ENCODE measurements at regions not wholly inside any gene's neighbourhood (a gene's known extent, or its start where the extent isn't known, plus 50 kb on each side); places are given as distances from the start of the nearest gene placed in this dataset.

GRCh38 chr12:3968523-3968922, 95.3 kb upstream of the PARP11 start:
- TF ChIP-seq CTCF (conservative IDR thresholded peaks at IDR 0.05) (no peak), ZFX (IDR thresholded peaks at IDR 0.05) (no peak)
- no peak overlapping the region for H3K27ac ChIP-seq

- H3K27ac ChIP-seq = no peak overlapping the region
Observed at GRCh38 chr12:3967556-3968160, 94.5 kb upstream of the PARP11 start.

GRCh38 chr12:3966376-3966775, 93.2 kb upstream of the PARP11 start:
- no peak overlapping the region for H3K27ac ChIP-seq
- TF ChIP-seq ZFX (IDR thresholded peaks at IDR 0.05) = no peak
- no peak for TF ChIP-seq CTCF (conservative IDR thresholded peaks at IDR 0.05)

More at GRCh38 chr12:3967556-3968160, 94.5 kb upstream of the PARP11 start:
- TF ChIP-seq CTCF (conservative IDR thresholded peaks at IDR 0.05) (no peak), ZFX (IDR thresholded peaks at IDR 0.05) (no peak)

GRCh38 chr12:3965046-3965445, 91.8 kb upstream of the PARP11 start:
- no peak overlapping the region for H3K27ac ChIP-seq
- TF ChIP-seq ZFX (IDR thresholded peaks at IDR 0.05) (no peak), CTCF (conservative IDR thresholded peaks at IDR 0.05) (no peak)

- no peak overlapping the region for H3K27ac ChIP-seq
- TF ChIP-seq CTCF (conservative IDR thresholded peaks at IDR 0.05) (peak; percentile 45), ZFX (IDR thresholded peaks at IDR 0.05) (no peak)
Observed at GRCh38 chr12:3964439-3964838, 91.2 kb upstream of the PARP11 start.

GRCh38 chr12:3962631-3963483, 89.7 kb upstream of the PARP11 start:
- no peak for TF ChIP-seq CTCF (conservative IDR thresholded peaks at IDR 0.05)
- TF ChIP-seq ZFX (IDR thresholded peaks at IDR 0.05) = no peak
- no peak overlapping the region for H3K27ac ChIP-seq

- no peak for TF ChIP-seq CTCF (conservative IDR thresholded peaks at IDR 0.05)
- TF ChIP-seq ZFX (IDR thresholded peaks at IDR 0.05) = no peak
- no peak overlapping the region for H3K27ac ChIP-seq
Observed at GRCh38 chr12:3961591-3961990, 88.4 kb upstream of the PARP11 start.

Measured in C4-2B (cell line).